Glomerular visceral epithelial cell (primary cell): ENCODE measurements at regions not wholly inside any gene's neighbourhood (a gene's known extent, or its start where the extent isn't known, plus 50 kb on each side); places are given as distances from the start of the nearest gene placed in this dataset.
"Not testable (repeated sequence)": the region's sequence is repeated elsewhere in the genome, so short reads cannot be mapped to it uniquely, and the experiment has no call there.

Experiments used
- DNase-seq: peaks from one replicate; pipeline ENCODE4 v3.0.0-alpha.2; 2016; ENCODE audit errors: extremely low spot score

- DNase-seq, result no peak
Observed at GRCh38 chr15:47885920-47886319, 168.6 kb downstream of the SEMA6D start.

GRCh38 chr15:47887241-47887800 lies 170.0 kb downstream of the SEMA6D start:
- no peak for DNase-seq

DNA sequence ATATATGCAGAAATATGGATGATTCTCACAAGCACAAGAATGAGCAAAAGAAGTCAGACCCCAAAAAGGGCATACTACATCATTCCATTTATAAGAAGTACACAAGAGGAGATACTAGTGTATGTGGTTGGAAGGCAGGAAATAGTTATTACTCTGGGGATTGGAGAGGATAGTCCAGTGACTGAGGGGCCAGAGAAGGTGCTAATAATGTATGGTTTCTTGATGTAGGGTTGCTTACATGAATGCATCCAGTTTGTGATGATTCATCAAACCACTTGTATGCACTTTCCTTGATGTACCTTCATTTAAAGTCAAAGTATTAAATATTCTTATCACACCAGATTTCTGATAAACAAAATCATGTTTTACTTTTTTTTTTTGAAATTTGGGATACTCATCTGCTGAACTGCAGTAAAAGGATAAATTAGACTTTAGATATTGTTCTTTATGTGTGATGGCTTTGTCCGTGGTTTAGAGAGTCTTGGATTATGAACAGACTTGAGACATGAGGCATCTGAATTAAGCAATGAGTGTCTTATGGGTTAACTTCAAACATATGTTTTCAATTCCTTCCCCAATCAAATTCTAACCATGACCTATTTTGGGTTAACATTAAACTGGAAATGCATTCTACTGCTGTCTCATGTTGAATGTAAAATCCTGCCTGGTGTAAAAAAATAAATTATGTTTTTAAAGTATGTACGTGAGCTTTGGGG lies 171.2 kb downstream of the SEMA6D start:
- DNase-seq, result no peak

DNA sequence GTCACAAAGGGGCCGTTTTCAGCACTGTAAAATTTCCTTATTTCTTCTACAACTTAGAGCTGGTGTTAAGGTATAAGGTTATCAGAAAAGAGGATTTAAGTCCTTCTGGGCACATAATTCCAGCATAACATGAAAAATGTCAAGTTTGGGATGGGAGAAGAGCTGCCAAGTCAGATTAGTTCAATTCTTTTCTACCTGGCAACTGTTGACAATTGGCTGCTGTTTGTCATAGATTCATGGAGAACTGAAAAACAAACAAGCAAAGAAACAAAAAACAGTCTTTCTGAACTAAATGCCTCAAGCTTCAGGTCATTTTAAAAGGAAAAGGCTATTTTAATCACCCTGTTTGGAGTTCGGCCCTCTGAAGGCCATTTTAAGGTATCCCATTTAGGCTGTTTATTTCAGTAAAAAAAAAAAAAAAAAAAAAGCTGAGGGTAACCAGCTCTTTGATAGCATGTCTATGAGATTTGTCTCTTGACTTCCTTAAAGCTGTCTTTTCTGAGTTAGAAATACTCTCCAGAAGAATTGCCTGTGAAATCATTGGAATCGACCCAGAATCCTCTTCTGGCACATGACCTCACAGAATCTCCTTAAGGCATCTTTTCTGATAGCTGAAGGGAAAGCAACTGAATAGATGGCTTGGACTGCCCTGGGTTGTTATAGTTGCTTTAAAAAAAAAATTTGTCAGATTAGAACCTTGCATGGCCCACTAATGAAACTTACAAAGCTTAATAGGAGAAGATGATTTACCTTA lies 173.3 kb downstream of the SEMA6D start:
- DNase-seq, result no peak

GRCh38 chr15:47897525-47897924 lies 180.2 kb downstream of the SEMA6D start:
- DNase-seq, result no peak

- no peak for DNase-seq
Observed at GRCh38 chr15:47900751-47901150, 183.4 kb downstream of the SEMA6D start.

DNA sequence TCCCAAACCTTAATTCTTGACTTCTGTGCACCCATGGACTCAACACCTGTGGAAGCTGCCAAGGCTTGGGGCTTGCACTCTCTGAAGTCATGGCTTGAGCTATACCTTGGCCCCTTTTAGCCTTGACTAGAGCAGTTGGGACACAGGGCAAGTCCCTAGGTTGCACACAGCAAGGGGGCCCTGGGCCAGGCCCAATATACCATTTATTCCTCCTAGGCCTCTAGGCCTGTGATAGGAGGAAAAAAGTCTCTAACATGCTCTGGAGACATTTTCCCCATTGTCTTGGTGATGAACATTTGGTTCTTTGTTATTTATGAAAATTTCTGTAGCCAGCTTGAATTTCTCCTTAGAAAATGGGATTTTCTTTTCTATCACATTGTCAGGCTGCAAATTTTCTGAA lies 186.1 kb downstream of the SEMA6D start:
- no peak for DNase-seq

DNA sequence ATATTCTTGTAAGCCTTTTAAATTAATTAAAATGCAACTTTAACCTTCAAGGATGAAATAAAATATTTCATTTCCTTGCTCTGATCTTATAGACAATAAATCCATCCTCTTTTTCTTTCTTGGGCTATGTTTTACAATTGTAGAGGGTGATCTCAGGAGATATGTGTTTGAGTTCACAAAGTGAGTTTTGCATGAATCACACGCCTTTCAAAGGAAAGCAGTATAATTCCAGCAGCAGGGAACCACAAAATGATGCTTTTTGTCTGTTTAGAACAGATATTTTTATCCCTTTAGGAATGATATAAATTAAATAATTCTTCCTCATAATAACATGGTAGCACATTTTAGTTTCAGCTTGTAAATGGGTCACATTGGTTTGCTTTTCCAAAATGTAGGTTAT lies 191.2 kb downstream of the SEMA6D start:
- DNase-seq, result no peak

- no peak for DNase-seq
Observed at GRCh38 chr15:47908950-47909670, 191.8 kb downstream of the SEMA6D start.

GRCh38 chr15:47912910-47913309 lies 195.6 kb downstream of the SEMA6D start:
- not testable (repeated sequence) for DNase-seq

DNA sequence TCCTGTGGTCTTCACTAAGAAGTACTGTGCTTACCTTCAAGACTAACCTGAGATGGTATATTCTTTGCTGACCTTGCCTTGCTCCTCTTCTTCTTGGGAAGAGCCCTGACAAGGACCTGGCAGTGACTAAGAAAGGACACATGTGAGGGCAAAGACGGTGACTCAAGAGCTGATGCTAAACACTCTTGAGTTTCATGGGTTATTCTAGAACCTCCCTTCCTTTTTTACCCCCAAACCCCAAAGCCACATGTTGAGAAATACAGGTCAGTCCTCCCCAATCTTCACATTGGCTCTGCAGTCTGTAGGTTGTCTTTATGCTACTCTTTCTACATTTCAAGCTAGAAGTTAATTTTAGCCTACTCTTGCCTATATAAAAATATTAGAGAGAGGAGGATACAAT lies 200.6 kb downstream of the SEMA6D start:
- no peak for DNase-seq

DNA sequence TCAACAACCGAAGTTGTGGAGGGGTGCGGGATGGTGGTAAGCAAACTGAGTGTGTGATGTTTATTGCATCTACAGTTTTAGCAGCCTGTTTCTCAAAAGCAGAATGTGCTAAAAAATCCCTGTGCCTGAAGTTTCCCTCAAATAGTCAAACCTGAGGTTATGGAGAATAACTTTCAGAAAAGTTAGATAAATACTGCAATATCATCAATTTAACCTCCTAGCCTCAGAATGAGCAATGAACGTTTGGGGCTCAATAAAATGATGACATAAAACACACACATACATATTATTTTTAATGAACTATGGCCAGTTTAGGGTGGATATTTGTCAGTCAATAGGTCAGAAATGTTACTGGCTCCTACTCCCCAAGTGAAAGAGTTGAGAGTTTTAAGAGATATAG lies 201.6 kb downstream of the SEMA6D start:
- DNase-seq, result no peak

GRCh38 chr15:47924381-47924780 lies 196.4 kb upstream of the SLC24A5 start:
- no peak for DNase-seq

- DNase-seq, result no peak
Observed at GRCh38 chr15:47929138-47929803, 191.5 kb upstream of the SLC24A5 start.

DNA sequence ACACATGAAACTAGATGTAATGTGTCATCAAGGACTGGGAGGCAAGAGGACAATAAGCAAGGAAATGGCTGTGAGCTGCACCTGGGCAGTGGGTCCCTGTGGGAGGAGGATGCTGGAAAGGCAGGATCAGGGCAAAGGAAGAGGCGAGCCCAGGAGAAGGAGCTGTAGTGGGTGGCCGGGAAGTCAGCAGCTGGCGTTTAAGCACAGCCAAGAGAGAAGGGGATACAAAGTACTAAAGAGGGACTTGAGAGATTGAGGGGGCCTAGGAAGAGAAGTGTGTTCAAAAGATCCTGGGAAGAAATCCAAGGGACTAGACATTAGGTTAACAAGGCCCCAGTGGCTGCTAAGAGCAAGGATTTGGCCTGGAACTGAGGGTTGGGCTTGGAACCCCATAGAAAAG lies 188.5 kb upstream of the SLC24A5 start:
- DNase-seq, result no peak

GRCh38 chr15:47932951-47933641 lies 187.7 kb upstream of the SLC24A5 start:
- no peak for DNase-seq

- DNase-seq, result no peak
Observed at GRCh38 chr15:47933865-47934264, 186.9 kb upstream of the SLC24A5 start.

- DNase-seq, result no peak
Observed at GRCh38 chr15:47934342-47934741, 186.4 kb upstream of the SLC24A5 start.

DNA sequence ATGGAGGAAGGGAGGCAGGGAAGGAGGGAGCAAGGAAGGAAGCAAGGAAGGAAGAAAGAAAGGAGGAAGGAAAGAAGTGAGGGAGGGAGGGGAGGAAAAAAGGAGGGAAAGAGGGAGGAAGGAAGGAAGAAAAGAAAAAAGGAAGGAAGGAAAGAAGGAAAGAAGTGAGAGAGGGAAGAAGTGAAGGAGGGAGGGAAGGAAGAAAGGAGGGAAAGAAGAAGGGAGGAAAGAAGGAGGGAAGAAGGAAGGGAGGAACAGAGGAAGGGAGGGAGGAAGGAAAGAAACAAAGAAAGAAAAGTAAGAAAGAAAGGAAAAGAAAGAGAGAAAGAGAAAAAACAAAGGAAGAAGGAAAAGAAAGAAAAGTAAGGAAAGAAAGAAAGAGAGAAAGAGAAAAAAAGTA lies 183.0 kb upstream of the SLC24A5 start:
- DNase-seq, result no peak

DNA sequence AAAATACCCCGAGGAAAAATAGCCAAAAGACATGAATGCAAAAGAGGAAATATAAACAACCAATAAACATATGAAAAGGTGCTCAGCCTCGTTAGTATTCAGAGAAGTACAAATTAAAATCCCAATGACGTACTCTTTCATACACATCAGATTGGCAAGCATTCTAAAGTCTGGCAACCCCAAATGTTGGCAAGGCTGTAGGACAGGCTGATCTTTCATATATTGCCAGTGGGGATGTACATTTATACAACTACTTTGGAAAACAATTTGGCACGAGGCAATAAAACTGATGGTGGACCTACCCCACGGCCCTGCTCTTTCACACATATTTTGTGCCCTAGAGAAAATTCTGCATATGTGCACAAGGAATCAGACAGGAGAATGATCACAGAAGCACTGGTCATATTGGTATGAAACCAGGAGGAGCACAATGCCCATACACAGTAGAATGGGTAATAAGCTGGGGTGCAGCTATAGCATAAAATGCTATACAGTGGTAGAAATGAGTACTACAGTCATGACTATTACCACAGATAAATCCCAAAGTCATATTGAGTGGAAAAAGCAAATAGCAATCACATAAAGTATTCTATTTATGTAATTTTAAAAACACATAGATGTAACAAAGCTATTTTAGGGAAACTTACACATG lies 176.0 kb upstream of the SLC24A5 start:
- DNase-seq, result no peak
